Right lobe of liver (tissue), 4 donors: ENCODE measurements at regions not wholly inside any gene's neighbourhood (a gene's known extent, or its start where the extent isn't known, plus 50 kb on each side); places are given as distances from the start of the nearest gene placed in this dataset.

Experiments
- POLR2A ChIP-seq: fragments of 450-650 bp; IDR thresholded peaks from one replicate; pipeline ENCODE4 v1.6.1; 2017; ENCODE audit warnings: antibody characterized with exemption, mild to moderate bottlenecking
- TF ChIP-seq, protein P1 (sequence below), 4 donors: fragments of 200-600 bp in 3 of 4; fragments of 450-650 bp in 1 of 4; IDR thresholded peaks; one replicate each; pipeline versions ENCODE4 v1.5.1 to v1.8.0; 2016 to 2022; ENCODE audit warnings: antibody characterized with exemption in 4 of 4, mild to moderate bottlenecking in 2 of 4
- donor health status: DM: no; HTN: no; CAD: no.
- donor health status: DM: no; HTN: no; CAD: no.
- donor health status: DM: no; HTN: yes; CAD: no.

DNA sequence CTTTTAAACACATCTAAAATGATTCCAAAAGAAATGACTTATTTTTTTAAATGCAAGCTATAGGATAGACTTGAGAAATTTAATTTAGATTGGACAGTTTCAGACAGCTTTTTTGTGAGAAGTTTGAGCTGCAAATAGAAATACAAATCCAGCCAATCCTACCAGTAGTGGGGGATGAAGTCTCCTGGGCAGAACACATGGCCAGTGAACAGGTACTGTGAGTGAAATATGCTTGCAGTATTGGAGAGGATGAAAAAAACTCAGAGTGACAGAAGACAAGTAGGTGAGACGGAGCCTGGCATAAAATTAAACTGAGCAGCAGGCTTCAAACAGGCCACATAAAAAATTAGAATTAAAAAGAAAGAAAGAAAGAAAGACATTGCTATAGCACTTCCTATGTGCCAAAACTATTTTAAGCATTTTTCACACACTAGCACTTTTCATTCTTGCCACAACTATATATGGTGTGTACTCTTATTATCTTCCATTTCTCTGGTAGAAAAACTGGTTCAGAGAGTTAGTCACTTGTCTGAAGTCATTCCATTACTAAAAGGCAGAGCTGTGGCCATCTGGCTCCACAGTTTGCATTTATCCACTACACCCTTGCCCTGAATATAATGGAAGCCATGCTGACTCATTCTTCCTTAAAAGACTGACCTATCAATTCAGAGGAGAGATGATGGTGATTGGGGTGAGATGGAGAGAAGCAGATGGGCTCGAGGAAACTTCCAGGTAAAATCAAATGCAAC is 310.2 kb upstream of the CTNND2 start:
- no peak for TF ChIP-seq POLR2A
- TF ChIP-seq, protein P1, sequence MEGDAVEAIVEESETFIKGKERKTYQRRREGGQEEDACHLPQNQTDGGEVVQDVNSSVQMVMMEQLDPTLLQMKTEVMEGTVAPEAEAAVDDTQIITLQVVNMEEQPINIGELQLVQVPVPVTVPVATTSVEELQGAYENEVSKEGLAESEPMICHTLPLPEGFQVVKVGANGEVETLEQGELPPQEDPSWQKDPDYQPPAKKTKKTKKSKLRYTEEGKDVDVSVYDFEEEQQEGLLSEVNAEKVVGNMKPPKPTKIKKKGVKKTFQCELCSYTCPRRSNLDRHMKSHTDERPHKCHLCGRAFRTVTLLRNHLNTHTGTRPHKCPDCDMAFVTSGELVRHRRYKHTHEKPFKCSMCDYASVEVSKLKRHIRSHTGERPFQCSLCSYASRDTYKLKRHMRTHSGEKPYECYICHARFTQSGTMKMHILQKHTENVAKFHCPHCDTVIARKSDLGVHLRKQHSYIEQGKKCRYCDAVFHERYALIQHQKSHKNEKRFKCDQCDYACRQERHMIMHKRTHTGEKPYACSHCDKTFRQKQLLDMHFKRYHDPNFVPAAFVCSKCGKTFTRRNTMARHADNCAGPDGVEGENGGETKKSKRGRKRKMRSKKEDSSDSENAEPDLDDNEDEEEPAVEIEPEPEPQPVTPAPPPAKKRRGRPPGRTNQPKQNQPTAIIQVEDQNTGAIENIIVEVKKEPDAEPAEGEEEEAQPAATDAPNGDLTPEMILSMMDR (IDR thresholded peaks at IDR 0.05), result no peak
